Left ventricle myocardium inferior (tissue), 1 donor: ENCODE measurements at regions not wholly inside any gene's neighbourhood (a gene's known extent, or its start where the extent isn't known, plus 50 kb on each side); places are given as distances from the start of the nearest gene placed in this dataset.

ENCODE experiments used
- DNase-seq: peaks from one replicate; pipeline ENCODE4 v3.0.0-alpha.2; 2020
- H3K27ac ChIP-seq: fragments of 200-600 bp; replicated peaks from 2 replicates; pipeline ENCODE4 v1.8.0; 2021
- H3K27me3 ChIP-seq: fragments of 200-600 bp; 2 replicates; pipeline ENCODE4 v1.8.0; 2021; ENCODE audit warnings: low read depth
- H3K36me3 ChIP-seq: fragments of 200-600 bp; 2 replicates; pipeline ENCODE4 v1.8.0; 2021
- H3K4me1 ChIP-seq: fragments of 200-600 bp; 2 replicates; pipeline ENCODE4 v1.8.0; 2021
- H3K4me3 ChIP-seq: fragments of 200-600 bp; 2 replicates; pipeline ENCODE4 v1.8.0; 2021; ENCODE audit warnings: mild to moderate bottlenecking, moderate library complexity
- H3K9me3 ChIP-seq: fragments of 200-600 bp; replicated peaks from 2 replicates; pipeline ENCODE4 v1.8.0; 2021
- intact Hi-C: fragments of 100-400 bp; cut with micrococcal nuclease; formaldehyde crosslinking; loops from one replicate; pipeline ENCODE4 v1.11.0; 2022
- TF ChIP-seq, protein P1 (sequence below): fragments of 200-600 bp; IDR thresholded peaks from 2 replicates; pipeline ENCODE4 v1.8.0; 2021; ENCODE audit warnings: antibody characterized with exemption, mild to moderate bottlenecking, borderline replicate concordance
- donor health status: DM: no; HTN: yes; CAD: no; lungs with severe emphysema.

DNA sequence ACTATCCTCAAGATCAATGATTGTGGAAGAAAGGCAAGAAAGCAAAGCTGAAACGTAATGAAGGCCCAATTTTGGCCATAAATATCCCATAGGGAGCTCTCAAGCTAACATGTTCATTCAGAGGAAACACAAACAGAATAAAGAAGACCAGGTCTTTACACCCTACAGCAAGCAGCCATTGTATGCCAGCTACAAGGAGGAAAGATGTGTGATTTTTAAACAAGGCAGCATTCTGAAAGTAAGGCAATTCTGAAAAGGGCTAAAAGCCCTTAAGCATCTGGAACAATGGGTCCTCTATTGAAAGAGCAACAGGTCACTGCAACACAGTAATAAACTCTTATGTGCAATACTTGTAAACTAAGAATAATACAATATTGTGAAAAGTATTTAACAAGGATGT is 1002.4 kb downstream of the SLITRK1 start:
- no peak for DNase-seq
- Histone ChIP-seq H3K27me3 (no peaks in the 10 kb centered on the region), H3K36me3 (no peaks in the 10 kb centered on the region), H3K9me3 (no peaks in the 10 kb centered on the region), H3K27ac (no peak overlapping the region), H3K4me3 (no peak overlapping the region), H3K4me1 (no peaks in the 10 kb centered on the region)
- intact Hi-C loops, result no loop called here
- TF ChIP-seq, protein P1, sequence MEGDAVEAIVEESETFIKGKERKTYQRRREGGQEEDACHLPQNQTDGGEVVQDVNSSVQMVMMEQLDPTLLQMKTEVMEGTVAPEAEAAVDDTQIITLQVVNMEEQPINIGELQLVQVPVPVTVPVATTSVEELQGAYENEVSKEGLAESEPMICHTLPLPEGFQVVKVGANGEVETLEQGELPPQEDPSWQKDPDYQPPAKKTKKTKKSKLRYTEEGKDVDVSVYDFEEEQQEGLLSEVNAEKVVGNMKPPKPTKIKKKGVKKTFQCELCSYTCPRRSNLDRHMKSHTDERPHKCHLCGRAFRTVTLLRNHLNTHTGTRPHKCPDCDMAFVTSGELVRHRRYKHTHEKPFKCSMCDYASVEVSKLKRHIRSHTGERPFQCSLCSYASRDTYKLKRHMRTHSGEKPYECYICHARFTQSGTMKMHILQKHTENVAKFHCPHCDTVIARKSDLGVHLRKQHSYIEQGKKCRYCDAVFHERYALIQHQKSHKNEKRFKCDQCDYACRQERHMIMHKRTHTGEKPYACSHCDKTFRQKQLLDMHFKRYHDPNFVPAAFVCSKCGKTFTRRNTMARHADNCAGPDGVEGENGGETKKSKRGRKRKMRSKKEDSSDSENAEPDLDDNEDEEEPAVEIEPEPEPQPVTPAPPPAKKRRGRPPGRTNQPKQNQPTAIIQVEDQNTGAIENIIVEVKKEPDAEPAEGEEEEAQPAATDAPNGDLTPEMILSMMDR, result no peak

DNA sequence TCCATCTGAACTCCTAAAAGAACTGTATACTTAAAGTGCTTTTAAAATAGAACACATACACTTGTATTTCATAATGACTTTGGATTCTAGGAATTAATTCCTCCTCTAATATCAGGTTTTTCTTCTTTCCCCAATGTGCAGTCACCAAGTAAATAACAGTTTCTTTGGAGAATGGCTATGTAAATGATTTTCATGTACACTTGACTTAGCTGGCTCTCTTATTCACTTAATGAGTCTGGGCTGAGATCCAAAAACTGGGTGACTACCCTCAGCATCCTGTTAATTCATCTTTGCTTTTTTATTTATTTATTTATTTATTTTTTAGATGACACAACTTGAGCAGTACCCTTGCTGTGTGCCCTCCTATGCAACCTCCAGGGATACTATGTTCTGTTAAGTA is 1003.7 kb downstream of the SLITRK1 start:
- no peak overlapping the region for H3K27ac ChIP-seq
- H3K27me3 ChIP-seq, result no peaks in the 10 kb centered on the region
- H3K4me3 ChIP-seq, result no peak overlapping the region
- H3K4me1 ChIP-seq, result no peaks in the 10 kb centered on the region
- no peaks in the 10 kb centered on the region for H3K36me3 ChIP-seq
- intact Hi-C loops, result no loop called here
- peaks cover 1% of the 10 kb centered on the region for H3K9me3 ChIP-seq
- TF ChIP-seq, protein P1, result no peak
- DNase-seq, result no peak

DNA sequence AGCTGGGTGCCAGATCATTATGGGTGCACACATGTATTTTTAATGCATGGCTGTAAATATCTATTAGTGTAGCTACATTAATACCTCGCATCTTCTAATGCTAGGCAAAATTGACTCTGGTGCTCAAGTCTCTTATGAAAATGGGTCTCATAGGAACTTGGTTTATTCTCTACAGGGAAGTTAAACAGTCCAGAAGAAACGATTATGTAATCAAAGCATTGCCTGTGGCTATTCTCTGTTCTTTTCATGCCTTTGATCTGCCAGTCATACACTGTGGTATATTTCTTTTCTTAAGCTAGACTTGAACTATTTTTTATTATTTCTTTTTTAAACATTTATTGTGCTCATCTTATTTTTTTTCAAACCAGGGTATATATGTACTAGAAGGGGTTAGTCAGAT is 1015.0 kb downstream of the SLITRK1 start:
- no peaks in the 10 kb centered on the region for H3K4me1 ChIP-seq
- no peak overlapping the region for H3K27ac ChIP-seq
- H3K9me3 ChIP-seq, result peaks cover 18% of the 10 kb centered on the region
- H3K4me3 ChIP-seq, result no peak overlapping the region
- H3K27me3 ChIP-seq, result no peaks in the 10 kb centered on the region
- TF ChIP-seq, protein P1, result no peak
- DNase-seq, result no peak
- no peaks in the 10 kb centered on the region for H3K36me3 ChIP-seq
- intact Hi-C loops, result no loop called here

DNA sequence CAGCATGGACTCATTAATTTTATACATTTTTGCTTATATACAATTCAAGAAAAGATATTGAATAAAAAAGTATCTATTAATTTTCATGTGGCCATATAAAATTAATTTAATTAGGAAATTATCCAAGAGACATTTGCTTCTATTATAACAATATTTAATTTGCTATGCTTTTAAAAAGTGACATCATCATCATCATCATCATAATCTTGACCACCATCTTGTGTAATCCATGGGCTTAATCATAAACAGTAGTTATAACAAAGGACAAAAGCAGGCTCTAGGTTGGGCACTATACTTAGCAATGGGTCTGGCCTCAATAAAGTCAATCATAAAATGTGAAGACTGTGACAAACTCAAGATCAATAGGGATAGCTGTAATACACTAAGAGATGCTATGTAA is 1031.6 kb downstream of the SLITRK1 start:
- Histone ChIP-seq H3K9me3 (peaks cover 12% of the 10 kb centered on the region), H3K4me1 (no peaks in the 10 kb centered on the region), H3K27ac (no peak overlapping the region), H3K36me3 (no peaks in the 10 kb centered on the region), H3K27me3 (no peaks in the 10 kb centered on the region), H3K4me3 (no peak overlapping the region)
- intact Hi-C loops, result no loop called here
- DNase-seq, result no peak
- TF ChIP-seq, protein P1, result no peak

DNA sequence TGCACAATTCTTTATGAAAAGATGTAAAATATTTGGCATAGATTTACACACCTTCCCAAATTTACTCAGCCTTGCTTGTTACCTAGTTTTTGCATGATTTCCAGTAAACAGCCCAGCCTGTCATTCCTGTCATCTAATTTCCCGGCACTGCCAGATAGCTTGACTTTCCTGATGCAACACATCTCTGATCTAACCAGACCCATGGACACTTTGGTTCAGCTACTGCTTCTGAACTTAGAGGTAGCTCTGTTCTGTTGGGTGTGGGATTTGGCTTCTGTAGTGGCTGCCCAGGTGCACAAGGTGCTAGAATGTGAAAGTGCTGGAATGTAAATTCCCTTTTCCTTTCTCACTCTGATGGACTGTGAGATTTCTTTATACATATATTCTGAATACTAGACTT is 1033.5 kb downstream of the SLITRK1 start:
- Histone ChIP-seq H3K9me3 (peaks cover 8% of the 10 kb centered on the region), H3K4me1 (no peaks in the 10 kb centered on the region)
- DNase-seq, result no peak

More for the DNA sequence above, 1033.5 kb downstream of the SLITRK1 start:
- intact Hi-C loops, result no loop called here
- Histone ChIP-seq H3K27ac (no peak overlapping the region), H3K36me3 (no peaks in the 10 kb centered on the region), H3K4me3 (no peak overlapping the region), H3K27me3 (no peaks in the 10 kb centered on the region)
- TF ChIP-seq, protein P1, result no peak
